K562 (cell line): ENCODE measurements at regions not wholly inside any gene's neighbourhood (a gene's known extent, or its start where the extent isn't known, plus 50 kb on each side); places are given as distances from the start of the nearest gene placed in this dataset.

Source experiments
- ADNP ChIP-seq: fragments of 200-800 bp; sonication (Bioruptor generic); IDR thresholded peaks from 2 replicates; pipeline ENCODE4 v1.6.1; 2016; ENCODE audit warnings: missing genetic modification characterization, missing compliant biosample characterization
- CBX2 ChIP-seq: fragments of 200-600 bp; sonication (generic); IDR thresholded peaks from one replicate; pipeline ENCODE4 v1.6.1; 2012; ENCODE audit warnings: mild to moderate bottlenecking, low read length, inconsistent platforms; ENCODE audit not compliant: insufficient read depth, poor library complexity, severe bottlenecking
- CTCF ChIP-seq, 3 experiments: IDR thresholded peaks in 2 of 3; conservative IDR thresholded peaks in 1 of 3; 2 replicates each; pipeline ENCODE4 v1.5.1; 2011 to 2012; ENCODE audit warnings: low read length in 3 of 3, mild to moderate bottlenecking in 3 of 3, control low read depth in 2 of 3, improper control_type of control experiment in 1 of 3, inconsistent platforms in 1 of 3, low read depth in 1 of 3, mixed read lengths in 1 of 3, moderate library complexity in 1 of 3; ENCODE audit not compliant: insufficient read depth in 2 of 3
- FOSL1 ChIP-seq: fragments of 200-800 bp; sonication (Bioruptor generic); conservative IDR thresholded peaks from 2 replicates; pipeline ENCODE4 v1.6.1; 2016; ENCODE audit warnings: missing genetic modification characterization, missing compliant biosample characterization
- GATAD2B ChIP-seq: fragments of 450-650 bp; IDR thresholded peaks from 2 replicates; pipeline ENCODE4 v1.6.1; 2017; ENCODE audit warnings: mild to moderate bottlenecking, borderline replicate concordance
- HES1 ChIP-seq: fragments of 450-650 bp; IDR thresholded peaks from 2 replicates; pipeline ENCODE4 v1.6.1; 2016; ENCODE audit warnings: low read depth, mild to moderate bottlenecking, moderate library complexity
- KAT8 ChIP-seq: fragments of 450-650 bp; IDR thresholded peaks from 2 replicates; pipeline ENCODE4 v1.6.1; 2016; ENCODE audit warnings: low read depth, mild to moderate bottlenecking
- MYC ChIP-seq, 2 experiments: fragments of 250-450 bp in 1 of 2; sonication (Bioruptor Pico) in 1 of 2; IDR thresholded peaks; 2 replicates each; pipeline versions ENCODE4 v1.5.1 to v1.6.1; 2012 to 2021; ENCODE audit warnings: low read depth in 2 of 2, borderline replicate concordance in 1 of 2, improper control_type of control experiment in 1 of 2, low read length in 1 of 2, mild to moderate bottlenecking in 1 of 2, moderate library complexity in 1 of 2
- POLR2A ChIP-seq: fragments of 450-650 bp; conservative IDR thresholded peaks from 2 replicates; pipeline ENCODE4 v1.6.1; 2016
- TEAD4 ChIP-seq, 2 experiments: sonication (generic) in 1 of 2; formaldehyde crosslinking in 1 of 2; IDR thresholded peaks; 2 replicates each; pipeline versions ENCODE4 v1.6.1 to v1.8.0; 2012 to 2022; ENCODE audit warnings: borderline replicate concordance in 1 of 2, inconsistent platforms in 1 of 2, low read length in 1 of 2, mild to moderate bottlenecking in 1 of 2, missing genetic modification reagents in 1 of 2
- ZNF696 ChIP-seq: fragments of 250-450 bp; sonication (Bioruptor Pico); conservative IDR thresholded peaks from 2 replicates; pipeline ENCODE4 v1.4.0; 2020; ENCODE audit warnings: mild to moderate bottlenecking, moderate library complexity

- no peak for TF ChIP-seq CTCF (IDR thresholded peaks at IDR 0.05 in 2 of 3, conservative IDR thresholded peaks at IDR 0.05 in 1 of 3; ENCODE audit: insufficient read depth in 2 of 3, low read depth in 1 of 3, low read length in 3 of 3)
- TF ChIP-seq FOSL1 (tag), result no peak
- TF ChIP-seq KAT8, result no peak
- no peak for TF ChIP-seq HES1
- TF ChIP-seq MYC (IDR thresholded peaks at IDR 0.05; ENCODE audit: low read depth, low read length), result no peak
- no peak for TF ChIP-seq MYC (CRISPR knock-in tag; IDR thresholded peaks at IDR 0.05; ENCODE audit: borderline replicate concordance, low read depth)
- no peak for TF ChIP-seq ADNP (tag)
- TF ChIP-seq POLR2A, result no peak
- TF ChIP-seq TEAD4 (IDR thresholded peaks at IDR 0.05; ENCODE audit: low read length), result no peak
- TF ChIP-seq TEAD4 (CRISPR knock-in tag; IDR thresholded peaks at IDR 0.05; ENCODE audit: borderline replicate concordance), result no peak
- no peak for TF ChIP-seq GATAD2B
- no peak for TF ChIP-seq ZNF696 (CRISPR knock-in tag)
- TF ChIP-seq CBX2, result no peak
Measured at GRCh38 chr11:114928260-114928870, 250.0 kb downstream of the NXPE2 start.
